Esophagus muscularis mucosa (tissue), 4 donors: ENCODE measurements at regions not wholly inside any gene's neighbourhood (a gene's known extent, or its start where the extent isn't known, plus 50 kb on each side); places are given as distances from the start of the nearest gene placed in this dataset.

ENCODE experiments used
- DNase-seq: peaks from one replicate; pipeline ENCODE4 v3.0.0-alpha.2; 2017; ENCODE audit errors: extremely low spot score
- H3K27ac ChIP-seq, 4 donors: fragments of 200-600 bp; sonication (generic); replicated peaks in 1 of 4; 1 replicate in 3 of 4; 2 replicates in 1 of 4; pipeline ENCODE4 v1.5.1; 2016 to 2019; ENCODE audit warnings: mild to moderate bottlenecking in 1 of 4
- H3K27me3 ChIP-seq, 4 donors: fragments of 200-600 bp; sonication (generic); one replicate each; pipeline versions ENCODE4 v1.5.1 to v1.6.0; 2016 to 2019
- H3K36me3 ChIP-seq, 4 donors: fragments of 200-600 bp; sonication (generic); one replicate each; pipeline ENCODE4 v1.5.1; 2016 to 2019
- H3K4me1 ChIP-seq, 4 donors: fragments of 200-600 bp; sonication (generic); one replicate each; pipeline ENCODE4 v1.5.1; 2016 to 2019
- H3K4me3 ChIP-seq, 4 donors: fragments of 200-600 bp; sonication (generic); 1 replicate in 2 of 4; 2 replicates in 2 of 4; pipeline ENCODE4 v1.5.1; 2016 to 2019; ENCODE audit warnings: mild to moderate bottlenecking in 4 of 4, moderate library complexity in 1 of 4
- H3K9me3 ChIP-seq, 4 donors: fragments of 200-600 bp; sonication (generic); 1 replicate in 3 of 4; 2 replicates in 1 of 4; pipeline ENCODE4 v1.5.1; 2016 to 2019
- EP300 ChIP-seq: sonication (generic); formaldehyde crosslinking; IDR thresholded peaks from one replicate; pipeline ENCODE4 v1.6.1; 2017; ENCODE audit warnings: antibody characterized with exemption
- POLR2A ChIP-seq: fragments of 450-650 bp; IDR thresholded peaks from one replicate; pipeline ENCODE4 v1.6.1; 2017; ENCODE audit warnings: antibody characterized with exemption, moderate library complexity, mild to moderate bottlenecking, low read depth
- POLR2AphosphoS5 ChIP-seq, 2 donors: sonication (generic); formaldehyde crosslinking; IDR thresholded peaks; one replicate each; pipeline ENCODE4 v1.6.1; 2017; ENCODE audit warnings: antibody characterized with exemption in 2 of 2
- WGBS: methylation state at CpG from one replicate; pipeline ENCODE4 v1.1.5; 2018; 5-methylcytosine and 5-hydroxymethylcytosine counted together
- intact Hi-C: fragments of 100-400 bp; cut with DNase I; formaldehyde crosslinking; loops from one replicate; pipeline ENCODE4 v1.15.1; 2023
- TF ChIP-seq, protein P1 (sequence below), 3 experiments: fragments of 200-600 bp in 2 of 3; fragments of 450-650 bp in 1 of 3; sonication (generic) in 2 of 3; IDR thresholded peaks; one replicate each; pipeline ENCODE4 v1.5.1; 2017 to 2019; ENCODE audit warnings: antibody characterized with exemption in 3 of 3, mild to moderate bottlenecking in 2 of 3, moderate library complexity in 1 of 3

- H3K36me3 ChIP-seq: no peaks in the 10 kb centered on the region
- TF ChIP-seq, protein P1, sequence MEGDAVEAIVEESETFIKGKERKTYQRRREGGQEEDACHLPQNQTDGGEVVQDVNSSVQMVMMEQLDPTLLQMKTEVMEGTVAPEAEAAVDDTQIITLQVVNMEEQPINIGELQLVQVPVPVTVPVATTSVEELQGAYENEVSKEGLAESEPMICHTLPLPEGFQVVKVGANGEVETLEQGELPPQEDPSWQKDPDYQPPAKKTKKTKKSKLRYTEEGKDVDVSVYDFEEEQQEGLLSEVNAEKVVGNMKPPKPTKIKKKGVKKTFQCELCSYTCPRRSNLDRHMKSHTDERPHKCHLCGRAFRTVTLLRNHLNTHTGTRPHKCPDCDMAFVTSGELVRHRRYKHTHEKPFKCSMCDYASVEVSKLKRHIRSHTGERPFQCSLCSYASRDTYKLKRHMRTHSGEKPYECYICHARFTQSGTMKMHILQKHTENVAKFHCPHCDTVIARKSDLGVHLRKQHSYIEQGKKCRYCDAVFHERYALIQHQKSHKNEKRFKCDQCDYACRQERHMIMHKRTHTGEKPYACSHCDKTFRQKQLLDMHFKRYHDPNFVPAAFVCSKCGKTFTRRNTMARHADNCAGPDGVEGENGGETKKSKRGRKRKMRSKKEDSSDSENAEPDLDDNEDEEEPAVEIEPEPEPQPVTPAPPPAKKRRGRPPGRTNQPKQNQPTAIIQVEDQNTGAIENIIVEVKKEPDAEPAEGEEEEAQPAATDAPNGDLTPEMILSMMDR (IDR thresholded peaks at IDR 0.05): no peak
- TF ChIP-seq POLR2AphosphoS5 (IDR thresholded peaks at IDR 0.05) (no peak), EP300 (no peak), POLR2A (no peak)
- no peak overlapping the region for H3K27ac ChIP-seq
- H3K4me3 ChIP-seq: no peak overlapping the region
- H3K27me3 ChIP-seq: no peaks in the 10 kb centered on the region
- H3K9me3 ChIP-seq: no peaks in the 10 kb centered on the region
- no peak for DNase-seq
- no peaks in the 10 kb centered on the region for H3K4me1 ChIP-seq
- intact Hi-C loops: no loop called here
- WGBS: 90% methylated on average over 4 of the region's 4 CpGs
These were observed 1015.2 kb upstream of the FANCL start for GRCh38 chr2:59256290-59256689.

GRCh38 chr2:59254279-59254678, 1013.2 kb upstream of the FANCL start:
- Histone ChIP-seq H3K36me3 (no peaks in the 10 kb centered on the region), H3K4me1 (no peaks in the 10 kb centered on the region), H3K4me3 (no peak overlapping the region), H3K9me3 (no peaks in the 10 kb centered on the region), H3K27me3 (no peaks in the 10 kb centered on the region), H3K27ac (no peak overlapping the region)
- no peak for DNase-seq
- WGBS: 84% methylated on average over 1 of the region's 1 CpG
- intact Hi-C loops: no loop called here
- TF ChIP-seq EP300 (no peak), POLR2A (no peak), POLR2AphosphoS5 (IDR thresholded peaks at IDR 0.05) (no peak)
- TF ChIP-seq, protein P1 (IDR thresholded peaks at IDR 0.05): no peak

DNA sequence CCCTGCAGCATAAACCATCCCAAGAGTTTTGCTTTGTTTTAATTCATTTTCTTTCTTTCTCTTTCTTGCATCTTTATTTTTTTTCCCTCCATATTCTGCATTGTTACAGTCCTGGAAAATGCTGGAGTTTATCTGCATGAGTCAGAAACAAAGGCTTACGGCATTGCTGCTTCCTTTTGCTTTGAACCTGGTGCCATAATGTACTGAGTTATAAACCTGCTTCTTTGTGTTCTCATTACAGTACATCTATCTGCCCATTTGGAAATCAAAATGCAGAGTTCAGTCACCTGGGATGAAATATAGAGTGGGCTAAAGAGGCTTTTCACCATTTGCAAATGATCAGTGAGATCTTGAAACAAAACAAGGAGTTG, 1009.2 kb upstream of the FANCL start:
- TF ChIP-seq POLR2A (no peak), POLR2AphosphoS5 (IDR thresholded peaks at IDR 0.05) (no peak), EP300 (no peak)
- TF ChIP-seq, protein P1 (IDR thresholded peaks at IDR 0.05): no peak
- no peaks in the 10 kb centered on the region for H3K27me3 ChIP-seq
- intact Hi-C loops: no loop called here
- H3K4me3 ChIP-seq: no peak overlapping the region
- no peaks in the 10 kb centered on the region for H3K4me1 ChIP-seq
- no peak for DNase-seq
- H3K36me3 ChIP-seq: no peaks in the 10 kb centered on the region
- no peaks in the 10 kb centered on the region for H3K9me3 ChIP-seq
- no peak overlapping the region for H3K27ac ChIP-seq
- WGBS: 48% methylated on average over 1 of the region's 1 CpG

- no peak for DNase-seq
- no peaks in the 10 kb centered on the region for H3K9me3 ChIP-seq
- TF ChIP-seq, protein P1 (IDR thresholded peaks at IDR 0.05): no peak
- intact Hi-C loops: no loop called here
- no peak overlapping the region for H3K27ac ChIP-seq
- H3K4me3 ChIP-seq: no peak overlapping the region
- no peaks in the 10 kb centered on the region for H3K4me1 ChIP-seq
- H3K27me3 ChIP-seq: no peaks in the 10 kb centered on the region
- no peaks in the 10 kb centered on the region for H3K36me3 ChIP-seq
- WGBS: 52% methylated on average over 23 of the region's 23 CpGs
These were observed 1008.5 kb upstream of the FANCL start for GRCh38 chr2:59249441-59250306.

DNA sequence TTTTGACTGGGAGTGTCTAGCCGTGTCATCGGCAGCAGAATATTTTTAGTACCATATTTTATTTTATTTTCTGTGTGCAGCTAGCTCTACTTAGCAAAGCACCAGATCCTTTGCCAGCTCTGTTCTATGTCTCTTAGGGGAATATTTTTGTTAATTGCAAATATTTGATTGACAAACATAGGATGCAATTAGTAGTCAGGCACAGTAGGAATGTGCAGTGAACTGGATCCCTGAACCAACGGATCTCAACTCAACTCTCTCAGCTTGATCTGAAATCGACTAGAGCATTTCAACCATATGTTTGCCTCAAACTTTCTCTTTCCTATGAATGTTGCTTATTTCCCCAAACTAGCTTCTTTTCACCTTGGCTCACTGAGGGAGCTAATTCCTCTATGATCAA, 998.0 kb upstream of the FANCL start:
- Histone ChIP-seq H3K4me3 (no peak overlapping the region), H3K9me3 (no peaks in the 10 kb centered on the region), H3K27me3 (no peaks in the 10 kb centered on the region), H3K4me1 (no peaks in the 10 kb centered on the region), H3K27ac (no peak overlapping the region), H3K36me3 (no peaks in the 10 kb centered on the region)
- 63% methylated on average over 4 of the region's 4 CpGs for WGBS
- intact Hi-C loops: no loop called here
- TF ChIP-seq, protein P1 (IDR thresholded peaks at IDR 0.05): no peak
- DNase-seq: no peak
